ENCODE measurements at regions not wholly inside any gene's neighbourhood (a gene's known extent, or its start where the extent isn't known, plus 50 kb on each side); places are given as distances from the start of the nearest gene placed in this dataset.

- no peak for TF ChIP-seq REST (IDR thresholded peaks at IDR 0.05; ENCODE audit: insufficient read depth in 1 of 2, low read depth in 2 of 2, low read length in 2 of 2)
- no peak for TF ChIP-seq FOXP2 (optimal IDR thresholded peaks at IDR 0.05; ENCODE audit: borderline replicate concordance, extremely low read depth, extremely low read length, insufficient read depth)
- TF ChIP-seq SIN3A (IDR thresholded peaks at IDR 0.05; ENCODE audit: borderline replicate concordance, insufficient read depth, low read length), result no peak
- no peak for TF ChIP-seq TAF1 (IDR thresholded peaks at IDR 0.05; ENCODE audit: borderline replicate concordance, insufficient read depth, low read length)
- TF ChIP-seq POLR2AphosphoS5 (IDR thresholded peaks at IDR 0.05; ENCODE audit: low read depth, low read length), result no peak
These were observed 194.9 kb upstream of the ZNF184 start for GRCh38 chr6:27667657-27668441.

DNA sequence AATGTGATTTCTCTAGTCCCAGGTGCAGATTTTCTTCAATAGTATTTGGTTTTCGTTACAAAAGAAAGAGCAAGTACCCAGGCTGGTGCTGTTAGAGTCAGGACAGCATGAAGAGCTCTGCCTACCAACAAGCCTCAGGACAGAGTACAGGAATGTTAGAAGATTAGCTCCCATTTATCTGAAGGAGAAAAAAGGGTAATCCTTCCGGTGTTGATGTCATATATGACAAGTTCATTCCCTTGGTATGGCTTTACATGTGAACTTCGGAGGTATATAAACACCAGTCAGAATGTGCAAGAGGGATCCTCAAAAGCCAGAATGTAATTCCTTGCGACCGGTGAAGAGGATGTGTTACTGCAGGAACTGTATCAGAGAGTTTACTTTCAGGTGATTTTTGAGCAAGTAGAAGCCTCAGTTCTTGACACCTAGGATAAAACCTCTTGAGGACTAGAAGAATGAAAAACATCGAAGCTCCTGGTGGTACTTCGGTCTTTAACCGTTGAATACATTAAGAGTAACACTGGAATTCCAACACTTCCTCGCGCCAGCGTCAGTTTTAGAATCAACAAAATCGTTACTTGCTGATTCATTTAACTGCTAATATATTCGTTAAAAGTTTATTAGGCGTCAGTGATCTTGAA, 194.2 kb upstream of the ZNF184 start:
- TF ChIP-seq FOXP2 (optimal IDR thresholded peaks at IDR 0.05; ENCODE audit: borderline replicate concordance, extremely low read depth, extremely low read length, insufficient read depth) (no peak), POLR2AphosphoS5 (IDR thresholded peaks at IDR 0.05; ENCODE audit: low read depth, low read length) (no peak), SIN3A (IDR thresholded peaks at IDR 0.05; ENCODE audit: borderline replicate concordance, insufficient read depth, low read length) (no peak), TAF1 (IDR thresholded peaks at IDR 0.05; ENCODE audit: borderline replicate concordance, insufficient read depth, low read length) (no peak), REST (IDR thresholded peaks at IDR 0.05; ENCODE audit: insufficient read depth in 1 of 2, low read depth in 2 of 2, low read length in 2 of 2) (no peak)

GRCh38 chr6:27662769-27663168, 189.9 kb upstream of the ZNF184 start:
- TF ChIP-seq FOXP2 (optimal IDR thresholded peaks at IDR 0.05; ENCODE audit: borderline replicate concordance, extremely low read depth, extremely low read length, insufficient read depth) (no peak), POLR2AphosphoS5 (IDR thresholded peaks at IDR 0.05; ENCODE audit: low read depth, low read length) (no peak), REST (IDR thresholded peaks at IDR 0.05; ENCODE audit: insufficient read depth in 1 of 2, low read depth in 2 of 2, low read length in 2 of 2) (no peak), SIN3A (IDR thresholded peaks at IDR 0.05; ENCODE audit: borderline replicate concordance, insufficient read depth, low read length) (no peak), TAF1 (IDR thresholded peaks at IDR 0.05; ENCODE audit: borderline replicate concordance, insufficient read depth, low read length) (no peak)

- no peak for TF ChIP-seq FOXP2 (optimal IDR thresholded peaks at IDR 0.05; ENCODE audit: borderline replicate concordance, extremely low read depth, extremely low read length, insufficient read depth)
- no peak for TF ChIP-seq REST (IDR thresholded peaks at IDR 0.05; ENCODE audit: insufficient read depth in 1 of 2, low read depth in 2 of 2, low read length in 2 of 2)
- no peak for TF ChIP-seq TAF1 (IDR thresholded peaks at IDR 0.05; ENCODE audit: borderline replicate concordance, insufficient read depth, low read length)
These were observed 178.4 kb upstream of the ZNF184 start for GRCh38 chr6:27651371-27651732.
